H1 (cell line): ENCODE measurements at regions not wholly inside any gene's neighbourhood (a gene's known extent, or its start where the extent isn't known, plus 50 kb on each side); places are given as distances from the start of the nearest gene placed in this dataset.

ENCODE experiments used
- CTCF ChIA-PET: fragments of 300-600 bp; sonication (Branson Sonifier 250); formaldehyde crosslinking; loops from one replicate; lab custom pipeline; 2021; ENCODE audit not compliant: partially characterized antibody; lab: Charles Lee
- POLR2A ChIA-PET: fragments of 300-600 bp; sonication (Branson Sonifier 250); formaldehyde crosslinking; loops from one replicate; lab custom pipeline; 2021; ENCODE audit warnings: inconsistent platforms; ENCODE audit not compliant: partially characterized antibody; lab: Charles Lee
- DNase-seq, 2 experiments: peaks; one replicate each; pipeline versions ENCODE4 v3.0.0 to v3.0.0-alpha.2; 2010 to 2022; ENCODE audit warnings: low spot score in 2 of 2, low read depth in 1 of 2, mixed read lengths in 1 of 2
- FAIRE-seq: peaks from 2 replicates; lab custom pipeline; 2011; peaks lifted over from hg19 to GRCh38; lab: Jason Lieb, UNC
- H2AFZ ChIP-seq: 2 replicates; pipeline ENCODE4 v1.8.1; 2012; ENCODE audit warnings: low read length, inconsistent platforms
- H2AK5ac ChIP-seq: 2 replicates; pipeline ENCODE4 v1.6.1; 2013; ENCODE audit warnings: low read depth, low read length
- H2BK120ac ChIP-seq: replicated peaks from 2 replicates; pipeline ENCODE3; 2013; ENCODE audit warnings: low read depth, low read length, inconsistent platforms
- H2BK12ac ChIP-seq: 2 replicates; pipeline ENCODE4 v1.6.1; 2013; ENCODE audit warnings: low read depth, low read length
- H2BK15ac ChIP-seq: 2 replicates; pipeline ENCODE4 v1.6.1; 2013; ENCODE audit warnings: low read length
- H2BK20ac ChIP-seq: 2 replicates; pipeline ENCODE4 v1.6.1; 2013; ENCODE audit warnings: low read length
- H2BK5ac ChIP-seq: 2 replicates; pipeline ENCODE4 v1.6.1; 2013; ENCODE audit warnings: low read depth, low read length
- H3K14ac ChIP-seq: 2 replicates; pipeline ENCODE4 v1.6.1; 2013; ENCODE audit warnings: inconsistent platforms; ENCODE audit not compliant: insufficient read length
- H3K18ac ChIP-seq: 2 replicates; pipeline ENCODE4 v1.6.1; 2013; ENCODE audit warnings: low read length; ENCODE audit errors: extremely low read depth
- H3K23ac ChIP-seq: 2 replicates; pipeline ENCODE4 v1.6.1; 2013; ENCODE audit warnings: inconsistent platforms; ENCODE audit not compliant: insufficient read length
- H3K23me2 ChIP-seq: 2 replicates; pipeline ENCODE4 v1.6.1; 2013; ENCODE audit warnings: low read depth, low read length
- H3K27ac ChIP-seq: 2 replicates; pipeline ENCODE4 v1.6.1; 2011; ENCODE audit warnings: low read depth, low read length, inconsistent platforms
- H3K27me3 ChIP-seq, 4 experiments: replicated peaks in 1 of 4; 1 replicate in 1 of 4; 2 replicates in 3 of 4; pipeline versions ENCODE4 v1.6.1 to v1.8.1; 2011 to 2013; ENCODE audit warnings: low read length in 3 of 4, mild to moderate bottlenecking in 3 of 4, inconsistent platforms in 2 of 4, mixed read lengths in 2 of 4, moderate library complexity in 1 of 4; ENCODE audit not compliant: control insufficient read depth in 3 of 4, insufficient read depth in 3 of 4; ENCODE audit errors: extremely low read depth in 1 of 4
- H3K36me3 ChIP-seq, 4 experiments: 2 replicates each; pipeline versions ENCODE4 v1.6.1 to v1.8.1; 2011 to 2013; ENCODE audit warnings: mild to moderate bottlenecking in 4 of 4, low read length in 3 of 4, moderate library complexity in 2 of 4, control low read depth in 1 of 4, inconsistent platforms in 1 of 4; ENCODE audit not compliant: insufficient read depth in 4 of 4, control insufficient read depth in 2 of 4
- H3K4ac ChIP-seq: replicated peaks from 2 replicates; pipeline ENCODE3; 2013; ENCODE audit warnings: low read length, low read depth, mixed read lengths, inconsistent platforms; ENCODE audit not compliant: insufficient read length
- H3K4me1 ChIP-seq, 4 experiments: replicated peaks in 1 of 4; 1 replicate in 1 of 4; 2 replicates in 3 of 4; pipeline versions ENCODE4 v1.6.1 to v1.8.1; 2011 to 2013; ENCODE audit warnings: low read length in 3 of 4, inconsistent platforms in 2 of 4, mixed read lengths in 1 of 4; ENCODE audit not compliant: insufficient read depth in 4 of 4, control insufficient read depth in 3 of 4
- H3K4me2 ChIP-seq, 2 experiments: 2 replicates each; pipeline versions ENCODE4 v1.6.1 to v1.8.1; 2011 to 2013; ENCODE audit warnings: low read depth in 2 of 2, low read length in 2 of 2, control low read depth in 1 of 2, inconsistent platforms in 1 of 2, mild to moderate bottlenecking in 1 of 2; ENCODE audit not compliant: insufficient read depth in 1 of 2
- H3K4me3 ChIP-seq, 4 experiments: fragments of 200-600, 300-600 bp in 1 of 4; sonication (generic), shearing (Covaris generic), sonication (Bioruptor Twin) in 1 of 4; 2 replicates each; pipeline versions ENCODE4 v1.5.1 to v1.8.1; 2011 to 2016; ENCODE audit warnings: low read length in 4 of 4, low read depth in 3 of 4, control low read depth in 2 of 4, inconsistent platforms in 2 of 4, mild to moderate bottlenecking in 2 of 4, mixed read lengths in 1 of 4, moderate library complexity in 1 of 4; ENCODE audit not compliant: insufficient read depth in 2 of 4; ENCODE audit errors: extremely low read depth in 1 of 4
- H3K56ac ChIP-seq: replicated peaks from 2 replicates; pipeline ENCODE3; 2013; ENCODE audit warnings: low read depth, mild to moderate bottlenecking, mixed read lengths, low read length, inconsistent platforms; ENCODE audit not compliant: insufficient read length
- H3K79me1 ChIP-seq: 2 replicates; pipeline ENCODE4 v1.6.1; 2013; ENCODE audit warnings: low read depth, low read length, control low read depth
- H3K79me2 ChIP-seq, 2 experiments: 2 replicates each; pipeline versions ENCODE4 v1.6.1 to v1.8.1; 2012 to 2013; ENCODE audit warnings: low read length in 2 of 2, mild to moderate bottlenecking in 2 of 2, inconsistent platforms in 1 of 2; ENCODE audit not compliant: insufficient read depth in 2 of 2, control insufficient read depth in 1 of 2
- H3K9ac ChIP-seq, 4 experiments: replicated peaks in 1 of 4; 1 replicate in 1 of 4; 2 replicates in 3 of 4; pipeline versions ENCODE4 v1.6.1 to v1.8.1; 2011 to 2013; ENCODE audit warnings: low read depth in 3 of 4, low read length in 3 of 4, control low read depth in 2 of 4, mild to moderate bottlenecking in 2 of 4, moderate library complexity in 2 of 4, inconsistent platforms in 1 of 4; ENCODE audit errors: extremely low read depth in 1 of 4
- H3K9me3 ChIP-seq, 2 experiments: 2 replicates each; pipeline versions ENCODE4 v1.6.1 to v1.8.1; 2012 to 2013; ENCODE audit warnings: mild to moderate bottlenecking in 2 of 2, moderate library complexity in 2 of 2, control low read depth in 1 of 2, inconsistent platforms in 1 of 2, low read depth in 1 of 2, low read length in 1 of 2, mixed read lengths in 1 of 2; ENCODE audit not compliant: insufficient read depth in 2 of 2
- H4K20me1 ChIP-seq, 2 experiments: replicated peaks in 1 of 2; 2 replicates each; pipeline versions ENCODE3 to v1.8.1; 2011 to 2013; ENCODE audit warnings: inconsistent platforms in 2 of 2, low read length in 2 of 2, mild to moderate bottlenecking in 1 of 2; ENCODE audit not compliant: insufficient read depth in 2 of 2, control insufficient read depth in 1 of 2
- H4K5ac ChIP-seq: 2 replicates; pipeline ENCODE4 v1.6.1; 2013; ENCODE audit warnings: low read length, low read depth, mixed read lengths, inconsistent platforms; ENCODE audit not compliant: insufficient read length
- H4K8ac ChIP-seq: 2 replicates; pipeline ENCODE4 v1.8.0; 2013; ENCODE audit warnings: mild to moderate bottlenecking, moderate library complexity, low read length, inconsistent platforms; ENCODE audit not compliant: insufficient read depth; ENCODE audit errors: extremely low read depth
- H4K91ac ChIP-seq: replicated peaks from 2 replicates; pipeline ENCODE3; 2013; ENCODE audit warnings: low read length, mixed read lengths, inconsistent platforms; ENCODE audit not compliant: insufficient read length
- BCL11A ChIP-seq, 2 experiments: IDR thresholded peaks; one replicate each; pipeline ENCODE4 v1.6.1; 2011; ENCODE audit warnings: low read depth in 2 of 2, low read length in 2 of 2, mild to moderate bottlenecking in 2 of 2
- CBX5 ChIP-seq: fragments of 300-800, 300-1000 bp; sonication (generic); IDR thresholded peaks from 2 replicates; pipeline ENCODE4 v1.7.1; 2016; ENCODE audit warnings: antibody characterized with exemption, low read length, low read depth
- CBX8 ChIP-seq: fragments of 300-800, 300-1000 bp; sonication (generic); IDR thresholded peaks from 2 replicates; pipeline ENCODE4 v1.7.1; 2016; ENCODE audit warnings: low read depth, low read length, borderline replicate concordance
- CREB1 ChIP-seq: IDR thresholded peaks from 2 replicates; pipeline ENCODE4 v1.6.1; 2012; ENCODE audit warnings: inconsistent platforms
- HDAC2 ChIP-seq, 2 experiments: fragments of 300-600 bp in 1 of 2; sonication (generic) in 1 of 2; IDR thresholded peaks; 2 replicates each; pipeline ENCODE4 v1.6.1; 2011 to 2012; ENCODE audit warnings: low read depth in 2 of 2, low read length in 2 of 2, mild to moderate bottlenecking in 2 of 2, moderate library complexity in 2 of 2, borderline replicate concordance in 1 of 2, inconsistent platforms in 1 of 2
- KDM4A ChIP-seq: IDR thresholded peaks from one replicate; pipeline ENCODE4 v1.7.1; 2012; ENCODE audit warnings: low read depth, mild to moderate bottlenecking, moderate library complexity, low read length, inconsistent platforms; ENCODE audit not compliant: severe bottlenecking
- NANOG ChIP-seq: IDR thresholded peaks from 2 replicates; pipeline ENCODE4 v1.6.1; 2011; ENCODE audit warnings: low read length, low read depth, mild to moderate bottlenecking, inconsistent platforms; ENCODE audit not compliant: insufficient read depth, poor library complexity, severe bottlenecking
- POU5F1 ChIP-seq: IDR thresholded peaks from 2 replicates; pipeline ENCODE4 v1.6.1; 2011; ENCODE audit warnings: low read depth, mild to moderate bottlenecking, low read length, moderate library complexity
- RNF2 ChIP-seq: fragments of 200-900, 300-1000 bp; sonication (generic); IDR thresholded peaks from 2 replicates; pipeline ENCODE4 v1.7.1; 2016; ENCODE audit warnings: borderline replicate concordance, low read depth, mild to moderate bottlenecking, antibody characterized with exemption, low read length; ENCODE audit not compliant: poor library complexity, severe bottlenecking; ENCODE audit errors: missing control alignments
- SAP30 ChIP-seq: fragments of 300-600 bp; sonication (generic); IDR thresholded peaks from 2 replicates; pipeline ENCODE4 v1.7.1; 2012; ENCODE audit warnings: low read length, moderate library complexity, mild to moderate bottlenecking, inconsistent platforms; ENCODE audit not compliant: insufficient read depth, insufficient replicate concordance
- SIRT6 ChIP-seq: IDR thresholded peaks from one replicate; pipeline ENCODE4 v1.7.1; 2012; ENCODE audit warnings: low read length, inconsistent platforms
- SP4 ChIP-seq: IDR thresholded peaks from 2 replicates; pipeline ENCODE4 v1.6.1; 2012; ENCODE audit warnings: low read length, inconsistent platforms
- TBP ChIP-seq: IDR thresholded peaks from 2 replicates; pipeline ENCODE4 v1.6.1; 2011; ENCODE audit warnings: low read depth, low read length, improper control_type of control experiment
- WGBS, 2 experiments: shearing (Covaris generic) in 1 of 2; methylation state at CpG; one replicate each; pipeline versions ENCODE4 v1.1.6 to v1.1.7; 2013 to 2015; ENCODE audit warnings: low lambda C conversion rate in 2 of 2, mixed read lengths in 2 of 2, inconsistent platforms in 1 of 2, low coverage in 1 of 2, missing lambda C conversion rate in 1 of 2; ENCODE audit not compliant: insufficient replicate concordance in 2 of 2, insufficient coverage in 1 of 2, insufficient read length in 1 of 2; ENCODE audit errors: extremely low coverage in 1 of 2, missing lambda C conversion rate in 1 of 2; 5-methylcytosine and 5-hydroxymethylcytosine counted together
- TF ChIP-seq, protein P1 (sequence below): IDR thresholded peaks from 2 replicates; pipeline ENCODE4 v1.6.1; 2012; ENCODE audit warnings: inconsistent platforms

DNA sequence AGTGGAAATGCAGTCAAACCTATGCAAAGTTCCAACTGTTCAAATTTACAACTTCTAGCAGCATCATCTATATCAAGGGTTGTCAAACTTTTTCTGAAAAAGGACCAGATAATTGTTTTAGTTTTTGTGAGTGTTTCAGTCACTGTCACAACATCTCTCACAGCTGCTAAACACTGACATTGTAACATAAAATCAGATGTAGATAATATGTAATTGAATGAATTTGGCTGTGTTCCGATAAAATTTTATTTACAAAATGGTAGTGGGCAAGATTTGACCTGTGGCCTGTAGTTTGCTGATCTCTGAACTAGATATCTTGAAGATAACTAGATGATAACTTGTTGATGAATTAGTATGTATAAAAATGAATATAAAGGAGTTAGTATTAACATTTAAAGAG is 1679.1 kb upstream of the PCDH20 start:
- no peaks in the 10 kb centered on the region for H3K9me3 ChIP-seq
- no peak for FAIRE-seq
- H2AK5ac ChIP-seq = no peak overlapping the region
- H3K4ac ChIP-seq = no peak overlapping the region
- no peak overlapping the region for H3K27ac ChIP-seq
- H2BK15ac ChIP-seq = no peak overlapping the region
- no peaks in the 10 kb centered on the region for H3K79me1 ChIP-seq
- H2BK120ac ChIP-seq = no peak overlapping the region
- no peaks in the 10 kb centered on the region for H3K27me3 ChIP-seq
- DNase-seq = no peak
- H2AFZ ChIP-seq = no peak overlapping the region
- no peaks in the 10 kb centered on the region; the same call in 1 of the 2 replicates for H3K23me2 ChIP-seq
- H4K8ac ChIP-seq = no peak overlapping the region
- H3K14ac ChIP-seq = no peak overlapping the region
- no peaks in the 10 kb centered on the region for H4K20me1 ChIP-seq
- no peak overlapping the region for H4K5ac ChIP-seq
- ChIA-PET POLR2A (no interaction called here), CTCF (no interaction called here)
- no peak overlapping the region for H2BK20ac ChIP-seq
- no peak overlapping the region for H3K56ac ChIP-seq
- no peak overlapping the region for H2BK5ac ChIP-seq
- H3K36me3 ChIP-seq = no peaks in the 10 kb centered on the region
- H3K79me2 ChIP-seq = no peaks in the 10 kb centered on the region
- no peak overlapping the region for H4K91ac ChIP-seq
- 95% methylated on average over 1 of the region's 1 CpG; no CpG with 5 or more reads in 1 of the 2 experiments for WGBS, 2 experiments
- H3K4me3 ChIP-seq = no peak overlapping the region
- H3K18ac ChIP-seq = no peak overlapping the region
- H3K23ac ChIP-seq = no peak overlapping the region
- H3K9ac ChIP-seq = no peak overlapping the region
- no peak overlapping the region for H2BK12ac ChIP-seq
- H3K4me1 ChIP-seq = peaks cover 0 to 4% (median under 1%) of the 10 kb centered on the region in 4 experiments; a peak in 2 of 7 replicates
- no peak overlapping the region for H3K4me2 ChIP-seq
- TF ChIP-seq SAP30 (no peak), CBX5 (no peak), POU5F1 (no peak), CREB1 (no peak), CBX8 (no peak), SIRT6 (no peak), BCL11A (IDR thresholded peaks at IDR 0.05; ENCODE audit: low read depth in 2 of 2, low read length in 2 of 2) (no peak), RNF2 (no peak), KDM4A (no peak), TBP (no peak), SP4 (no peak), HDAC2 (IDR thresholded peaks at IDR 0.05; ENCODE audit: borderline replicate concordance in 1 of 2, low read depth in 2 of 2, low read length in 2 of 2) (no peak), NANOG (no peak)
- TF ChIP-seq, protein P1, sequence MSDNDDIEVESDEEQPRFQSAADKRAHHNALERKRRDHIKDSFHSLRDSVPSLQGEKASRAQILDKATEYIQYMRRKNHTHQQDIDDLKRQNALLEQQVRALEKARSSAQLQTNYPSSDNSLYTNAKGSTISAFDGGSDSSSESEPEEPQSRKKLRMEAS = no peak
